Activated CD4-positive, alpha-beta T cell treated with anti-CD3 and anti-CD28 coated beads, Interleukin-2, Interleukin-6, amounts not matched to agents 100 ng/mL and 50 ng/mL, durations not matched to agents 16 hours and 8 hours (primary cell): ENCODE measurements at regions not wholly inside any gene's neighbourhood (a gene's known extent, or its start where the extent isn't known, plus 50 kb on each side); places are given as distances from the start of the nearest gene placed in this dataset.
"Not testable (repeated sequence)": the region's sequence is repeated elsewhere in the genome, so short reads cannot be mapped to it uniquely, and the experiment has no call there.

Source experiments
- DNase-seq: peaks from one replicate; pipeline ENCODE4 v3.0.0-alpha.2; 2020

- DNase-seq, result no peak
Measured at GRCh38 chr7:119472408-119473038, 800.5 kb upstream of the KCND2 start.

GRCh38 chr7:119482209-119482608, 790.8 kb upstream of the KCND2 start:
- peak; percentile 2 for DNase-seq

- no peak for DNase-seq
Measured at GRCh38 chr7:119482671-119483070, 790.3 kb upstream of the KCND2 start.

GRCh38 chr7:119483364-119483763, 789.6 kb upstream of the KCND2 start:
- DNase-seq, result no peak

GRCh38 chr7:119514326-119514725, 758.6 kb upstream of the KCND2 start:
- no peak for DNase-seq

- DNase-seq, result no peak
Measured at GRCh38 chr7:119515214-119515613, 757.8 kb upstream of the KCND2 start.

GRCh38 chr7:119515962-119516361, 757.0 kb upstream of the KCND2 start:
- DNase-seq, result no peak

- no peak for DNase-seq
Measured at GRCh38 chr7:119522263-119522662, 750.7 kb upstream of the KCND2 start.

GRCh38 chr7:119522698-119523097, 750.3 kb upstream of the KCND2 start:
- DNase-seq, result no peak

- peak; percentile 0 for DNase-seq
Measured at GRCh38 chr7:119545118-119545517, 727.9 kb upstream of the KCND2 start.

GRCh38 chr7:119555788-119556187, 717.2 kb upstream of the KCND2 start:
- no peak for DNase-seq

GRCh38 chr7:119556436-119556835, 716.5 kb upstream of the KCND2 start:
- DNase-seq, result no peak

GRCh38 chr7:119561751-119562150, 711.2 kb upstream of the KCND2 start:
- DNase-seq, result no peak

GRCh38 chr7:119562839-119563238, 710.1 kb upstream of the KCND2 start:
- DNase-seq, result no peak

GRCh38 chr7:119571666-119572065, 701.3 kb upstream of the KCND2 start:
- DNase-seq, result no peak

GRCh38 chr7:119572132-119572531, 700.8 kb upstream of the KCND2 start:
- no peak for DNase-seq

- no peak for DNase-seq
Measured at GRCh38 chr7:119572541-119572940, 700.4 kb upstream of the KCND2 start.

GRCh38 chr7:119578116-119578515, 694.9 kb upstream of the KCND2 start:
- DNase-seq, result no peak

- no peak for DNase-seq
Measured at GRCh38 chr7:119594956-119595355, 678.0 kb upstream of the KCND2 start.

- DNase-seq, result no peak
Measured at GRCh38 chr7:119596651-119597050, 676.3 kb upstream of the KCND2 start.

- no peak for DNase-seq
Measured at GRCh38 chr7:119606297-119606696, 666.7 kb upstream of the KCND2 start.

GRCh38 chr7:119620769-119621168, 652.2 kb upstream of the KCND2 start:
- DNase-seq, result no peak

GRCh38 chr7:119623427-119623826, 649.5 kb upstream of the KCND2 start:
- no peak for DNase-seq

GRCh38 chr7:119630406-119630969, 642.5 kb upstream of the KCND2 start:
- no peak for DNase-seq

- DNase-seq, result not testable (repeated sequence)
Measured at GRCh38 chr7:119633812-119634211, 639.2 kb upstream of the KCND2 start.
